ENCODE measurements at regions not wholly inside any gene's neighbourhood (a gene's known extent, or its start where the extent isn't known, plus 50 kb on each side); places are given as distances from the start of the nearest gene placed in this dataset.

DNA sequence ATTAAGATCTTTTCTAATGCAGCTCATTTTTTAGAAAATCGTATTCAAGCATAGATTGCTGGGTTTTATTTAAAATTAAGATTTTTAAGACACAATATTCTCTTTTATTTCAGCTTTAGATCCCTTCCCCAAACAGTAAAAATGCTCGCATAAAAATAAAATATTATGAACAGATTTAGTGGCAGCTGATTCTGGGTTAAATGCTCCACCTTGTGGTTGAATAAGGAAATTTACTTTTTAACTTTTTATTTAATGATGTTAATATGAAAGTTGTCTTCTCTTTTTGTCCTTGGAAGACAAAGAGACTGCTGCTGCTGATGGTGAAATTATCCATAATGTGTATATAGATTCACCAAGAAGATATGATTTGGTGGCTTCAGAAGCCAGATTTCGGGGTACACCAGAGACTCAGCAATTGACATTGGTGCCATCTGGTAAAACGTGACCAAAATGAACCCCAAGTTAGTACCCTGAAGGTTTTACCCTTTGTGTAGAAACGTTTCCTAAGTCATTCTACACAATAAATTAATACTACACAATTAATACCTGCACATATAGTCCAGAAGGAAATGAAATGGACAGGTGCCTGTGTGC, 128.0 kb downstream of the ADAMTS1 start:
- TF ChIP-seq EZH2 (IDR thresholded peaks at IDR 0.05; ENCODE audit: borderline replicate concordance, low read depth, low read length, severe bottlenecking) (no peak), POLR2AphosphoS5 (IDR thresholded peaks at IDR 0.05; ENCODE audit: insufficient read depth, low read depth, low read length) (no peak), POLR2A (IDR thresholded peaks at IDR 0.05; ENCODE audit: low read depth, low read length) (no peak), GATA2 (IDR thresholded peaks at IDR 0.05; ENCODE audit: insufficient read depth, insufficient read length, low read depth, low read length) (no peak), FOS (IDR thresholded peaks at IDR 0.05; ENCODE audit: borderline replicate concordance, insufficient read depth, low read length) (no peak)
- TF ChIP-seq, protein P1, sequence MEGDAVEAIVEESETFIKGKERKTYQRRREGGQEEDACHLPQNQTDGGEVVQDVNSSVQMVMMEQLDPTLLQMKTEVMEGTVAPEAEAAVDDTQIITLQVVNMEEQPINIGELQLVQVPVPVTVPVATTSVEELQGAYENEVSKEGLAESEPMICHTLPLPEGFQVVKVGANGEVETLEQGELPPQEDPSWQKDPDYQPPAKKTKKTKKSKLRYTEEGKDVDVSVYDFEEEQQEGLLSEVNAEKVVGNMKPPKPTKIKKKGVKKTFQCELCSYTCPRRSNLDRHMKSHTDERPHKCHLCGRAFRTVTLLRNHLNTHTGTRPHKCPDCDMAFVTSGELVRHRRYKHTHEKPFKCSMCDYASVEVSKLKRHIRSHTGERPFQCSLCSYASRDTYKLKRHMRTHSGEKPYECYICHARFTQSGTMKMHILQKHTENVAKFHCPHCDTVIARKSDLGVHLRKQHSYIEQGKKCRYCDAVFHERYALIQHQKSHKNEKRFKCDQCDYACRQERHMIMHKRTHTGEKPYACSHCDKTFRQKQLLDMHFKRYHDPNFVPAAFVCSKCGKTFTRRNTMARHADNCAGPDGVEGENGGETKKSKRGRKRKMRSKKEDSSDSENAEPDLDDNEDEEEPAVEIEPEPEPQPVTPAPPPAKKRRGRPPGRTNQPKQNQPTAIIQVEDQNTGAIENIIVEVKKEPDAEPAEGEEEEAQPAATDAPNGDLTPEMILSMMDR (IDR thresholded peaks at IDR 0.05; ENCODE audit: extremely low read depth in 1 of 2, insufficient read depth in 1 of 2, low read depth in 1 of 2, low read length in 2 of 2): peak in 1 of 2 donors; percentile 15
- TF ChIP-seq, protein P2, sequence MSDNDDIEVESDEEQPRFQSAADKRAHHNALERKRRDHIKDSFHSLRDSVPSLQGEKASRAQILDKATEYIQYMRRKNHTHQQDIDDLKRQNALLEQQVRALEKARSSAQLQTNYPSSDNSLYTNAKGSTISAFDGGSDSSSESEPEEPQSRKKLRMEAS (IDR thresholded peaks at IDR 0.05; ENCODE audit: insufficient read depth, insufficient read length): no peak
